ENCODE measurements at regions not wholly inside any gene's neighbourhood (a gene's known extent, or its start where the extent isn't known, plus 50 kb on each side); places are given as distances from the start of the nearest gene placed in this dataset.

- H3K4me3 Mint-ChIP-seq = no peak overlapping the region
Observed at GRCh38 chr10:131703941-131704340, 196.9 kb upstream of the PPP2R2D start.

More at GRCh38 chr10:131703941-131704340, 196.9 kb upstream of the PPP2R2D start:
- Histone ChIP-seq H4K20me1 (ENCODE audit: control insufficient read depth, insufficient read depth, insufficient read length) (no peaks in the 10 kb centered on the region), H3K9ac (ENCODE audit: extremely low read depth, insufficient read length, low read length) (no peak overlapping the region), H3K56ac (ENCODE audit: insufficient read length, low read depth, low read length) (no peak overlapping the region), H3K23ac (ENCODE audit: insufficient read length, low read depth, low read length) (no peak overlapping the region), H3K27me3 (ENCODE audit: insufficient read depth, low read length) (no peaks in the 10 kb centered on the region), H3K14ac (ENCODE audit: insufficient read depth, low read length) (no peak overlapping the region), H2BK20ac (ENCODE audit: low read depth, low read length, poor library complexity, severe bottlenecking) (no peak overlapping the region), H4K91ac (ENCODE audit: insufficient read length, low read depth, low read length) (no peak overlapping the region), H3K4ac (ENCODE audit: low read depth, low read length) (no peak overlapping the region), H2AK5ac (ENCODE audit: insufficient read length, low read length) (no peak overlapping the region), H4K8ac (replicated peaks; ENCODE audit: insufficient read length, low read depth, low read length) (no peak overlapping the region), H3K23me2 (ENCODE audit: insufficient read length, low read depth, low read length, poor library complexity, severe bottlenecking) (no peaks in the 10 kb centered on the region), H3K4me1 (ENCODE audit: insufficient read depth, low read length) (no peaks in the 10 kb centered on the region), H3K18ac (ENCODE audit: insufficient read length, low read depth, low read length) (no peak overlapping the region), H3K9me3 (ENCODE audit: control insufficient read depth, low read depth, low read length) (no peaks in the 10 kb centered on the region), H3T11ph (ENCODE audit: low read length) (no peak overlapping the region), H2BK5ac (ENCODE audit: insufficient read length, low read length) (no peak overlapping the region), H4K5ac (ENCODE audit: insufficient read length, low read depth, low read length) (no peak overlapping the region), H2BK120ac (ENCODE audit: low read depth, low read length, poor library complexity, severe bottlenecking) (no peak overlapping the region), H2BK15ac (ENCODE audit: low read depth, low read length) (no peak overlapping the region), H3K27ac (ENCODE audit: insufficient read length, low read depth, low read length) (no peak overlapping the region), H3K79me2 (ENCODE audit: insufficient read depth, low read length) (no peaks in the 10 kb centered on the region), H3K4me2 (ENCODE audit: insufficient read depth, insufficient read length, low read length) (no peak overlapping the region), H2BK12ac (ENCODE audit: insufficient read length, low read depth, low read length) (no peak overlapping the region), H2AFZ (ENCODE audit: low read length) (no peak overlapping the region), H3K79me1 (ENCODE audit: insufficient read depth, low read depth, low read length, poor library complexity, severe bottlenecking) (no peaks in the 10 kb centered on the region)
- no CpG with 5 or more reads among the region's 8 CpGs for WGBS (ENCODE audit: extremely low coverage, insufficient read length, low lambda C conversion rate)
- Mint-ChIP-seq H3K9me3 (peaks cover 11 to 12% of the 10 kb centered on the region in 2 experiments), H3K27me3 (ENCODE audit: low read depth) (peaks cover 13% of the 10 kb centered on the region), H3K27ac (no peak overlapping the region), H3K36me3 (ENCODE audit: insufficient read depth in 1 of 3, low read depth in 3 of 3) (peaks cover 7 to 11% (median 8%) of the 10 kb centered on the region in 3 experiments), H3K4me1 (peaks cover 0 to 2% of the 10 kb centered on the region in 2 experiments; a peak in 1 of 4 replicates)
- TF ChIP-seq, protein P1, sequence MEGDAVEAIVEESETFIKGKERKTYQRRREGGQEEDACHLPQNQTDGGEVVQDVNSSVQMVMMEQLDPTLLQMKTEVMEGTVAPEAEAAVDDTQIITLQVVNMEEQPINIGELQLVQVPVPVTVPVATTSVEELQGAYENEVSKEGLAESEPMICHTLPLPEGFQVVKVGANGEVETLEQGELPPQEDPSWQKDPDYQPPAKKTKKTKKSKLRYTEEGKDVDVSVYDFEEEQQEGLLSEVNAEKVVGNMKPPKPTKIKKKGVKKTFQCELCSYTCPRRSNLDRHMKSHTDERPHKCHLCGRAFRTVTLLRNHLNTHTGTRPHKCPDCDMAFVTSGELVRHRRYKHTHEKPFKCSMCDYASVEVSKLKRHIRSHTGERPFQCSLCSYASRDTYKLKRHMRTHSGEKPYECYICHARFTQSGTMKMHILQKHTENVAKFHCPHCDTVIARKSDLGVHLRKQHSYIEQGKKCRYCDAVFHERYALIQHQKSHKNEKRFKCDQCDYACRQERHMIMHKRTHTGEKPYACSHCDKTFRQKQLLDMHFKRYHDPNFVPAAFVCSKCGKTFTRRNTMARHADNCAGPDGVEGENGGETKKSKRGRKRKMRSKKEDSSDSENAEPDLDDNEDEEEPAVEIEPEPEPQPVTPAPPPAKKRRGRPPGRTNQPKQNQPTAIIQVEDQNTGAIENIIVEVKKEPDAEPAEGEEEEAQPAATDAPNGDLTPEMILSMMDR (conservative IDR thresholded peaks at IDR 0.05) = no peak
- DNase-seq = no peak
